NCI-H1092 treated with DMSO at 0.1 percent for 48 hours (cell line): ENCODE measurements at regions not wholly inside any gene's neighbourhood (a gene's known extent, or its start where the extent isn't known, plus 50 kb on each side); places are given as distances from the start of the nearest gene placed in this dataset.

Experiments used
- DNase-seq: peaks from one replicate; lab custom pipeline; 2025; lab: John Stamatoyannopoulos, UW

DNA sequence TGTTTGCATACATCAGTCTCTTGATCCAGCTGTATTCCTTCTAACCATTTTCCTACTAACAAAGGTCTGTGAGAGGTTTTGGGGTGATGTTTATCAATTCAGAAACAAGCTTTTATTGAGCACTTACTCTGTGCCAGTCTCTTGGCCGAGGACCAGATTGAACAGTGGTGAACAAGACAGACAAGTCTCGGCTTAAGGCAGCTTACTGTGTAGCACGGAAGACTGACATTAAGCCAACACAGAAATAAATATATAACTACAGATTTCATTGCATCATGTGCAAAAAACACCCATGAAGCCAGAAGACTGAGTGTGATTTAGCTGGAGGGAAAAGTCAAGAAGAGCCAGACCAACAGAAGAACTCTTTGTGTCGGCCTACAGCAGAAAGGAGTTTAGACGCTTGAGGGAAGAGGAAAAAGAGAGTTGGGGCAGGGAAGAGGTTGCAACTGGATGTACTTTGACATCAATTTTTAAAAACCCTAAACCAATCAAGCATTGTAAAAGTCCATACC is 549.6 kb upstream of the CITED2 start:
- DNase-seq = peak; percentile 2

DNA sequence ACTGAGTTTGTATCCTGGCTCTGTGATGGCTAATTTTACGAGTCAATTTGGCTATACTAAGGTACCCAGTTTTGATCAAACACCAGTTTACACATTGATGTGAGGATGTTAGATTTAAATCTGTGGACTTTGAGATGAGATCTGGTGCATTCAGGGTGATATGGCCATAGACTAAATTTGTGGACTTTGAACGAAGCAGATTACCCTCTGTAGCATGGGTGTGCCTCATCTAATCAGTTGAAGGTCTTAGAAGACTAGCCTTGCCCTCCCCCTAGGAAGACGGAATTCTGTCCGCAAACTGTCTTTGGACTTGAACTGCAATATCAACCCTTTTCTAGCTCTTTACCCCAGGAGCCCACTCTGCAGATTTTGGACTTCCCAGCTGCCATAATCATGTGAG is 547.8 kb upstream of the CITED2 start:
- DNase-seq = no peak

DNA sequence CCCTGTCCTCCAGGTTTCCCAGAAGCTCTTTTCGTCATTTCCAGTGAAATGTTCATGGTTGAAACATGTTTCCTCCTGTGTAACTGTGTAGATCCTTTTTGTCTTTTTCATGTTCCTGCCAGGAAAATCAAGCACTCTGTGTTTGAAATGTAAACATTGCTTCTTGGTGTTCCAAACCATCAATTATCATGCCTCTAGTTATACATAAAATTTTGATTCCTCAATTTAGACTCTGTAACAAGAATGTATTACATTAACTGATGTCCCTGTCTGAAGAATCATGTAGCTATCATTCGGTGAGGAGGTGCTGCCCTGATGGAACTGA is 546.3 kb upstream of the CITED2 start:
- no peak for DNase-seq

GRCh38 chr6:139920027-139920775 is 545.8 kb upstream of the CITED2 start:
- peak; percentile 23 for DNase-seq

DNA sequence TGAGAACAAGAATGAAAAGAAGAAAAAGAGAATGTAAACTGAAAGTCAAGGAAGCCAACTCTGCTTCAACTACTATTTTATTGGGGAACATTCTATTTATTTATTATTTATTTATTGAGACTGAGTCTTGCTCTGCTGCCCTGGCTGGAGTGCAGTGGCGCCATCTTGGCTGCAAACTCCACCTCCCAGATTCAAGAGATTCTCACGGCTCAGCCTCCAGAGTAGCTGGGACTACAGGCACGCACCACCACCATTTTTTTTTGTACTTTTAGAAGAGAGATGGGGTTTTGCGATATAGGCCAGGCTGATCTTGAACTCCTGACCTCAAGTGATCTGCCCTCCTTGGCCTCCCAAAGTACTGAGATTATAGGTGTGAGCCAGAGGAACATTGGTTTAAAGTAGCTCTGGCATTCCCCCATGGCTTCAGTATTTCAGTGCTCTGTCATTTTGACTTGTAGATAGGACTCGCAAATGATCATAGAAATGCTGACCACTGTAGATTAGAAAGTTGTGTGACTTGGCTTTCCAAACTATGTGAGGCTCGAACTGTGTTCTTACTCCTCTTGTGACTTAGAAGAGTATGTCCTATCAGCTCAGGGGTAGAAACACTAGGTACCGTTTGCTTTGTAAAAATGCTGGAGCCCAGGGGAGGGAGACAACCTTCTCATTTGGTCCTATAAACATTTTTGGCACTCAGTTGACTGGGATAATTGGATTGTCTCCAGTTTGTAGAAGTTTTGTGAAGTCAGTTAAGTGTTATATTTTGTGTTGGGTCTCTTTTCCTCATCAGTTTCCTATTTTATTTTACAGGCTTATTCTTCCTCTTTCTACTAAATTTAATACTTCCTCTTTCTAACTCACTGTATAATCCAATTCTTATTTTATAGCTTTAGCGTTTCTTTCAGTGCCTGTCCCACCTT is 544.9 kb upstream of the CITED2 start:
- no peak for DNase-seq

- no peak for DNase-seq
Observed at GRCh38 chr6:139917951-139918630, 543.6 kb upstream of the CITED2 start.

DNA sequence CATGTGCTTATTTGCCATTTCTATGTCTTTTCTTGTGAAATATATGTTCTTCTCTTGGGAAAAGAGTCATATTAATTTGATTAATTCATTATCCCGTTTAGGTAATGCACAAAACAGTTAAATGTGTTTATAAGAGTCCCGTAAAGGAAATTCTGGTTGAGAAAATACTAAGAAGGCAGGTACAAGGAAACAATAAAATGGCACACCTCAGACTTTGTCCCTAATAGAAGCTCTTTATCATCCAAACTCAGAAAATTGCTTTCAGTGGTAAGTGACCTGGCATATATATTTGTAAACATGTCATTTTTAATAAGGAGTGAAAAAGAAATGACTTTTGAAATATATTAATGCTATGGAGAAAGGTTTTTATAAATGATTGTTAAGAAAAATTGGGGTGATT is 540.5 kb upstream of the CITED2 start:
- no peak for DNase-seq

- no peak for DNase-seq
Observed at GRCh38 chr6:139912735-139913400, 538.4 kb upstream of the CITED2 start.

GRCh38 chr6:139909992-139910391 is 535.5 kb upstream of the CITED2 start:
- no peak for DNase-seq

DNA sequence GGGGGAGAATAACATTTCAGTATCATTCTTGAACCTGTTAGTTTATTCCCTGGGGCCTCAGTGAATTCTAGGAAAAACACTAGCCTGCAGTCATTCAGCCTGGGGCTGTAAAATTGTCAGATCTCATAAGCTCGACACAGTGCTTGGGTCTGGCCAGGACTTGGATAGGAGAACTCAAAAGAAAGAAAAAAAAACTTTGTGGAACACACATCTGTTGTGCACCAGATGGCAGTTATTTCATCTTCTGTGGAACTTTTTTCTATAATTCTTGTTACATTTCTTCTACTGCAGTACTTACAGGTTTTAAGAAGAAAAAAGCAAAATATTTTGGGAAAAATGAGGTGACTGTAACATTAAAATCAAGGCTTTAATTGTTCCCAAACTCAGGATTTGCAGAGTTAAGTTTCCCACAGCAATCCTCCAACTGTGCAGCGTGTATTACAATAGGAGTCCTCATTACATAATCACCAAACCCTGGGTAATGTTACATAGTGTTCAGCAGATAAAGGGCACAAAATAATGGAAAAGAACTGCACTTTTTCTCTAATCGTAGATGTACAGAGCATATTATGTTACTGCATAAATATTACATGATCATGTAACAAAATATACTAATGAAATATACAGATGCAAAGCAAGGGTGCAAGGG is 531.1 kb upstream of the CITED2 start:
- no peak for DNase-seq

DNA sequence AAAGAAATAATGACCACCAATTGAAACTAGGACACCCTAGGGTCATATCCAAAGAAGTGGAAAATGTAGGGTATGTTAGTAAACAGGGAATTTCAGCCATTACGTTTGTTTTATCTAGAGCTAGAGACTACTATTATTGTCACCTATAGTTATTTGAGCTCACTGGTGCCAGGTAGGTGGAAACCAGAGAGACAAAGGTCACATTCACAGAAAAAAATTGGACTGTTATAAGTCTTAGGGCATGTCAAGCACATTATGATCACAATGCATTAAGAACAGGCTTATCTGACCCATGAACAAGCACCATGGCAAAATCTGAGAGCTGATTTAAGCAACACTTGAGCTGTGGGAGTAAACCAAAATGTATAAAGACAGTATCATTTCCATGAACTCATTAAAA is 530.1 kb upstream of the CITED2 start:
- no peak for DNase-seq

DNA sequence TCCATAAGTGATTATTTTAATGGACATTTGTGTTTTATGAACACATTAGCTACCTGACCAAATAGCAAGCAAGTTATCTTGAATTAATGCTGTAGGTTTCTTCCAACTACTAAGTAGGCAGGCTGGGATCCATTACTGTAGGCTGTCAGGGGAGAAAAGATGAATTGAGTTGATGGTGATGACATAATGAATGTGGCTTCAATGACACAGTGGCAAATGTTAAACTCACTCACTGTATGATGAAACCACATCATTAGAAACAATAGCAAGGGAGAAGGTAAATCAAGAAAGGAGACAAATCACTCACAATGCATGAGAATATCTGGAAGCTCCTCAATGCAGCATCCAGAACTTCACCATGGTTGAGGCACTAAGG is 529.7 kb upstream of the CITED2 start:
- DNase-seq = no peak

DNA sequence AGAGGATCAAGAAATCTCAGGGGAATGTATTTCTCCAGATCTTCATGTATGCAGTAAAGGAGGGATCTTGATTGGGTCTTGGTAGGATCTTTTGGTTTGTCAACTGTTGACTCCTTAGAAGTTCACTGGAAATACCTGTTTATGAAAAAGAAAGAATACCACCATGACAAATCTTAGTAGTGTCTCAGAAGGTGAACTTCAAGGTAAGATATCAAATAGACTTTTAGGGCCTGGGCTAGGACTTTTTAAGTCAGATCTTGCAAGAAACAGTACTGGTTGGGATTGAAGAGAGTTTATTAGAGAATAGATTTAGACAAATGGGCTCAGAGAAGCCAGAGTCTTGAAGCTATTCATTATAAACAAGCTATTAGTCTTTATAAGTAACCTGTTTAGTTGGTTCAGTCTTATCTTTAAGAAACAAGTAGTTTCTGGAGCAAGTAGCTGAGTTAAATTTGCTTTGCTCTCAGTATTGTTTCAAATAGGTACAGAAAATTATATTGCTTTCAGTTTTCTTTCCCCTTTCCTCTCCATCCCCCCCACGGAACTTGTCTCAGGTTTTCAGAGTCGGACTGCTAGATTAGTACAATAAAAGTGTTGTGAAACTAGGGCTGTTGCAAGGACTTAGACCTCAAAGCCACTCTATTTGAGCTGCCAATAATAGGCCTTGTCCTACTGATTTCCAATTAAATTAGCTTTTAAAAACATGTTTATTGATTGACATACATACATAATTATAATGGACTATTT is 529.1 kb upstream of the CITED2 start:
- no peak for DNase-seq

GRCh38 chr6:139895205-139895793 is 520.9 kb upstream of the CITED2 start:
- no peak for DNase-seq

- no peak for DNase-seq
Observed at GRCh38 chr6:139894271-139894670, 519.8 kb upstream of the CITED2 start.

GRCh38 chr6:139891471-139891870 is 517.0 kb upstream of the CITED2 start:
- DNase-seq = no peak

GRCh38 chr6:139888681-139889122 is 514.3 kb upstream of the CITED2 start:
- DNase-seq = no peak

GRCh38 chr6:139887275-139887674 is 512.8 kb upstream of the CITED2 start:
- DNase-seq = no peak

DNA sequence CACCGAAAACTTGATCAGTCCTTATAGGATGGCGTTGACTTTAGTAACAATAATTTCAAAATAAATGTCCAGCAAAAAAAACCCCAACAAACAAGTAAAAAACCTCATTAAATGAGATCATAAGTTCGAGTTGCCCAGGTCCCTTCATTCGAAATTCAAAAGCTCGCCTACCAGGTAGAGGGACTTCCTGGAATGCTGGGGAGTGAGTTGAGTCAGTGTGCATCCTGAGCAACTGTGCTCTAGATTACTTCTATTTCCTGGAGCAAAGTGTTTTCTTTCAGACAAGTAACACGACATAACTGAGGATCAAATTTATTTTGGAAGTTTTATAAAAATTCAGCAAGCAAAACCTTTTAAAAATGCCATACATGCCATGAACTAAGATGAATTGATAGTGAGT is 511.9 kb upstream of the CITED2 start:
- DNase-seq = no peak

DNA sequence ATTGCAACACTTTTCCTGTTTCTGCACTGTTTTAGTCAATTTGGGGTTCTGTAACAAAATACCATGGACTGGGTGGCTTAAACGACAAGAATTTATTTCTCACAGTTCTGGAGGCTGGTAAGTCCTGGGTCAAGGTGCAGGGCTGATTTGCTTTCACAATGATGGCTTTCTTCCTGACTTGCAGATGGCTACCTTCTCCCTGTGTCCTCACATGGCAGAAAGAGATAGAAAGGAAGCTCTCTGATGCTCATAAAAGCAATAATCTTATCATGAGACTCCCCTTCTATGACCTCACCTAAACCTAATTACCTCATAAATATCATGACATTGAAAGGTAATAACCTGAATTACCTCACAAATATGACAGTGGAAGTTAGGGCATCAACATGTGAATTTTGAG is 511.5 kb upstream of the CITED2 start:
- no peak for DNase-seq
